Stimulated activated naive CD4-positive, alpha-beta T cell treated with Interleukin-2 at 50 U/mL for 16 hours (primary cell): ENCODE measurements at regions not wholly inside any gene's neighbourhood (a gene's known extent, or its start where the extent isn't known, plus 50 kb on each side); places are given as distances from the start of the nearest gene placed in this dataset.

Experiments used
- DNase-seq: peaks from one replicate; lab custom pipeline; 2025; lab: John Stamatoyannopoulos, UW

GRCh38 chr4:65918872-65919271, 248.6 kb upstream of the EPHA5 start:
- DNase-seq, result no peak

- no peak for DNase-seq
These were observed 247.9 kb upstream of the EPHA5 start for GRCh38 chr4:65918212-65918611.

- no peak for DNase-seq
These were observed 247.2 kb upstream of the EPHA5 start for GRCh38 chr4:65917486-65917885.

GRCh38 chr4:65911720-65912119, 241.4 kb upstream of the EPHA5 start:
- no peak for DNase-seq

GRCh38 chr4:65893957-65894755, 223.9 kb upstream of the EPHA5 start:
- DNase-seq, result no peak

- DNase-seq, result no peak
These were observed 223.0 kb upstream of the EPHA5 start for GRCh38 chr4:65893271-65893670.

GRCh38 chr4:65880594-65880993, 210.3 kb upstream of the EPHA5 start:
- no peak for DNase-seq

GRCh38 chr4:65868096-65868824, 198.0 kb upstream of the EPHA5 start:
- no peak for DNase-seq

GRCh38 chr4:65865489-65865888, 195.2 kb upstream of the EPHA5 start:
- DNase-seq, result no peak

- DNase-seq, result no peak
These were observed 191.7 kb upstream of the EPHA5 start for GRCh38 chr4:65861993-65862392.

GRCh38 chr4:65845199-65845773, 175.0 kb upstream of the EPHA5 start:
- no peak for DNase-seq

GRCh38 chr4:65839164-65839931, 169.1 kb upstream of the EPHA5 start:
- no peak for DNase-seq

GRCh38 chr4:65834707-65835106, 164.4 kb upstream of the EPHA5 start:
- no peak for DNase-seq

- DNase-seq, result no peak
These were observed 161.5 kb upstream of the EPHA5 start for GRCh38 chr4:65831828-65832227.

- DNase-seq, result no peak
These were observed 154.9 kb upstream of the EPHA5 start for GRCh38 chr4:65825116-65825753.

GRCh38 chr4:65819192-65819591, 148.9 kb upstream of the EPHA5 start:
- no peak for DNase-seq

- no peak for DNase-seq
These were observed 135.6 kb upstream of the EPHA5 start for GRCh38 chr4:65805936-65806335.

- no peak for DNase-seq
These were observed 129.2 kb upstream of the EPHA5 start for GRCh38 chr4:65799513-65799912.

GRCh38 chr4:65798498-65799127, 128.3 kb upstream of the EPHA5 start:
- DNase-seq, result no peak

- DNase-seq, result no peak
These were observed 121.6 kb upstream of the EPHA5 start for GRCh38 chr4:65791812-65792308.

- DNase-seq, result no peak
These were observed 121.0 kb upstream of the EPHA5 start for GRCh38 chr4:65791111-65791811.
